ENCODE measurements at regions not wholly inside any gene's neighbourhood (a gene's known extent, or its start where the extent isn't known, plus 50 kb on each side); places are given as distances from the start of the nearest gene placed in this dataset.
"Not testable (repeated sequence)": the region's sequence is repeated elsewhere in the genome, so short reads cannot be mapped to it uniquely, and the experiment has no call there.

DNA sequence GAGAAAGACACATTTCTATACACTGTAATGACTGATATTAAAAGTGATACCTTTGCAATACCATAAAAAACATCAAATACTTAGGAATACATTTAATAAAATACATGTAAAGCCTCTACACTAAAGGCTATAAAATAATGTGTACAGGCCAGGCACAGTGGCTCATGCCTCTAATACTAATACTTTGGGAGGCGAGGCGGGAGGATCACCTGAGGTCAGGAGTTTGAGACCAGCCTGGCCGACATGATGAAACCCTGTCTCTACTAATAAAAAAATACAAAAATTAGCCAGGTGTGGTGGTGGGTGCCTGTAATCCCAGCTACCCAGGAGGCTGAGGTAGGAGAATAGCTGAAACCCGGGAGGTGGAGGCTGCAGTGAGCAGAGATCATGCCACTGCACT lies 59.8 kb upstream of the RTL6 start:
- DNase-seq: not testable (repeated sequence)

DNA sequence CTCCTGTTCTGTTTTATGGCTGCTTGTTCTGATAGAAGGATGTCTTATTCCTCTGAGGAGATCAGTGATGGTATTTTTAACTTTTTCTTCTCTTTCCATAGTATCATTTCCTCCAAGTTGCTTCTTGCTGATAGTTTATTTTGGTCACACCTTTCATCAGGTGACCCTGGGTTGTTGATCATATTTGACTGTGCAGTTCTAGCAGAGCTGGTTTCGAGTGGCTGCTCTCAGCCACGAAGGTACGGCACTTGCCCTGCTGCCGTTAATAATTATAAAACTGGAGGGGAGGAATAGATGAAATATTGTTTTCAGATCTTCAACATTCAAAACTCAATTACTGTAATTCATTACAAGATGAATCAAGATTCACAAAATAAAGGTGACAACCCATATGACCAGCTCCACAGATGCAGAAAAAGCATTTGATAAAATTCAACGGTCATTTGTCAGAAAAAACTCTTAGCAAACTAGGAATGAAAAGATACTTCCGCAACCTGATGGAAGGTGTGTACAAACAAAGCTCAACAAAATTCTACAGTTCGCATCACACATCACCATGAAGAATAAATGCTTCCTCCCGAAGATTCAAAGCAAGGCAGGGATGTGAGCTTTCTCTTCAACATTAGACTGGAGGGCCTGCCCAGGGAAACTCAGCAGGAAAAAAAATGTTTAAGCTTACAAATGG lies 59.2 kb upstream of the RTL6 start:
- no peak for DNase-seq

DNA sequence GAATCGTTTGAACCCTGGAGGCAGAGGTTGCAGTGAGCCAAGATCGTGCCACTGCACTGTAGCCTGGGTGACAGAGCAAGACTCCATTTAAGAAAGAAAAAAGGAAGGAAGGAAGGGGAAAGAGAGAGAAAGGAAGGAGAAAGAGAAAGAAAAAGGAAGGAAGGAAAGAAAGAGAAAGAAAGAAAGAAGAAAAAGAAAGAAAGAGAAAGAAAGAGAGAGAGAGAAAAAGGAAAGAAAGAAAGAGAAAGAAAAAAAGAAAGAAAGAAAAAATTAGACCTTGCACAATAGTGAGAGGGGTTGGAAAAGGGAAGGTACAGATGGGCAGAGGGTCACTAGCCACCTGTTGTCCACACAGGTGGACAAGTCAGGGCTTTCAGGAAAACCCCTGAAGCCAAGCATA lies 57.6 kb upstream of the RTL6 start:
- no peak for DNase-seq

- DNase-seq: no peak
These were observed 57.0 kb upstream of the RTL6 start for GRCh38 chr22:44555046-44555445.

GRCh38 chr22:44554411-44554810 lies 56.4 kb upstream of the RTL6 start:
- no peak for DNase-seq

GRCh38 chr22:44550711-44551491 lies 52.9 kb upstream of the RTL6 start:
- DNase-seq: no peak

DNA sequence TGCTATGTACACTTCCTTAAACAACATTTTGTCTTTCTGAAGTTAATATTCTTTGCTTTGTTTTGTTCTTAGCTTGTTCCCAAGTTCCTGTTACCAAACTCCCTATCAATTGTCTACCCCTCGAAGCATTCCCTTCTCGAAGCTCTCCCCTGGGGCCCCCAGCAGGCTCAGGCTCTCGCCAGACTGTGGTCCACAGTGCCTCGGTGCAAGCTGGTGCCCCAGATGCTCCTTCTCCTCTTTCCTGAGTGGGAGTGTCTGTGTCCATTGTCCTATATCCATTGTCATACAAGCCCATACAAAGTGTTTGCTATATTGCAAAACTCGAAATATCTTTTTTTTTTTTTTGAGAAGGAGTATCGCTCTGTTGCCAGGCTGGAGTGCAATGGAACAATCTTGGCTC lies 51.7 kb upstream of the RTL6 start:
- no peak for DNase-seq

DNA sequence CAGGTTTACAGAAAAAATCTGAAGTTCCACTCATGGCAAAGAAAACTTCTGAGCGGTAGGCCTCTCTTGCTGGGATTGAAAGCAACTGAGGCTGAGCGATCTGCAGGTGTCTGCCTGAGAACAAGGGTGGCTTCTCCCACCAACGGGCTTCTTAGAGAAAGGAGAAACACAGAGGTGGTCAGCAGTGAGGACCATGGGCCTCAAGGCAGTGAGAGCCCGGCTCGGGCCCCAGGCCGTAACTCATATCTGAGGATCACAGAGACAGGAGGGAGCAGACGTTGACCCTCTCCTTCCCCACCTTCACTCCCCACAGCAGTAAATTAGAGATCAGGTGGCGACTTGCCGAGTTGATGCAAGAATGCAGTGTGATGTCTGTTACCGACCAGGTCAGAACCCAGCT lies 50.9 kb upstream of the RTL6 start:
- no peak for DNase-seq
